ENCODE measurements at regions not wholly inside any gene's neighbourhood (a gene's known extent, or its start where the extent isn't known, plus 50 kb on each side); places are given as distances from the start of the nearest gene placed in this dataset.

GRCh38 chr7:122198581-122198980 lies 54.5 kb upstream of the AASS start:
- POLR2A ChIA-PET (ENCODE audit: partially characterized antibody), result interaction anchor here (0.6 to 0.8 kb wide), 2 partner anchors 59 to 116 kb away, joined by 3 read pairs; no protein-coding TSS in a partner anchor
- H2AK5ac ChIP-seq (ENCODE audit: low read depth, low read length), result no peak overlapping the region
- H3K18ac ChIP-seq (ENCODE audit: extremely low read depth, low read length), result no peak overlapping the region
- no peak overlapping the region for H4K8ac ChIP-seq (ENCODE audit: extremely low read depth, insufficient read depth, low read length)
- H2BK120ac ChIP-seq (replicated peaks; ENCODE audit: low read depth, low read length), result no peak overlapping the region
- H3K27me3 ChIP-seq (replicated peaks in 1 of 4; ENCODE audit: control insufficient read depth in 3 of 4, extremely low read depth in 1 of 4, insufficient read depth in 3 of 4, low read length in 3 of 4), result no peaks in the 10 kb centered on the region
- no peak overlapping the region for H4K91ac ChIP-seq (replicated peaks; ENCODE audit: insufficient read length, low read length)
- DNase-seq (ENCODE audit: low read depth in 1 of 2, low spot score in 2 of 2), result no peak
- H3K79me2 ChIP-seq (ENCODE audit: control insufficient read depth in 1 of 2, insufficient read depth in 2 of 2, low read length in 2 of 2), result no peaks in the 10 kb centered on the region
- H3K27ac ChIP-seq (ENCODE audit: low read depth, low read length), result no peak overlapping the region
- H2BK5ac ChIP-seq (ENCODE audit: low read depth, low read length), result no peak overlapping the region
- H3K79me1 ChIP-seq (ENCODE audit: low read depth, low read length), result no peaks in the 10 kb centered on the region
- H3K9ac ChIP-seq (replicated peaks in 1 of 4; ENCODE audit: extremely low read depth in 1 of 4, low read depth in 3 of 4, low read length in 3 of 4), result no peak overlapping the region
- H3K4ac ChIP-seq (replicated peaks; ENCODE audit: insufficient read length, low read depth, low read length), result no peak overlapping the region
- no peak overlapping the region for H3K14ac ChIP-seq (ENCODE audit: insufficient read length)
- H3K9me3 ChIP-seq (ENCODE audit: insufficient read depth in 2 of 2, low read depth in 1 of 2, low read length in 1 of 2), result no peaks in the 10 kb centered on the region
- H3K4me2 ChIP-seq (ENCODE audit: insufficient read depth in 1 of 2, low read depth in 2 of 2, low read length in 2 of 2), result no peak overlapping the region
- H3K56ac ChIP-seq (replicated peaks; ENCODE audit: insufficient read length, low read depth, low read length), result no peak overlapping the region
- no peak for FAIRE-seq
- H3K4me1 ChIP-seq (replicated peaks in 1 of 4; ENCODE audit: control insufficient read depth in 3 of 4, insufficient read depth in 4 of 4, low read length in 3 of 4), result no peaks in the 10 kb centered on the region; a peak in 1 of 7 replicates
- no peak overlapping the region for H2BK20ac ChIP-seq (ENCODE audit: low read length)
- no peaks in the 10 kb centered on the region; the same call in 1 of the 2 replicates for H3K23me2 ChIP-seq (ENCODE audit: low read depth, low read length)
- no peaks in the 10 kb centered on the region for H4K20me1 ChIP-seq (replicated peaks in 1 of 2; ENCODE audit: control insufficient read depth in 1 of 2, insufficient read depth in 2 of 2, low read length in 2 of 2)
- H3K36me3 ChIP-seq (ENCODE audit: control insufficient read depth in 2 of 4, insufficient read depth in 4 of 4, low read length in 3 of 4), result no peaks in the 10 kb centered on the region
- no peak overlapping the region for H2BK12ac ChIP-seq (ENCODE audit: low read depth, low read length)
- H2AFZ ChIP-seq (ENCODE audit: low read length), result no peak overlapping the region
- H3K4me3 ChIP-seq (ENCODE audit: extremely low read depth in 1 of 4, insufficient read depth in 2 of 4, low read depth in 3 of 4, low read length in 4 of 4), result no peak overlapping the region
- H4K5ac ChIP-seq (ENCODE audit: insufficient read length, low read depth, low read length), result no peak overlapping the region
- CTCF ChIA-PET (ENCODE audit: partially characterized antibody), result interaction anchor here (1.0 kb wide), 1 partner anchor 20 kb away, joined by 4 read pairs; no protein-coding TSS in a partner anchor
- 90% methylated on average over 1 of the region's 1 CpG; no CpG with 5 or more reads in 1 of the 2 experiments for WGBS, 2 experiments (ENCODE audit: extremely low coverage in 1 of 2, insufficient coverage in 1 of 2, insufficient read length in 1 of 2, insufficient replicate concordance in 2 of 2, low coverage in 1 of 2, low lambda C conversion rate in 2 of 2, missing lambda C conversion rate in 1 of 2)
- H3K23ac ChIP-seq (ENCODE audit: insufficient read length), result no peak overlapping the region
- no peak overlapping the region for H2BK15ac ChIP-seq (ENCODE audit: low read length)
- no peak for TF ChIP-seq RBBP5 (IDR thresholded peaks at IDR 0.05; ENCODE audit: borderline replicate concordance, low read depth, low read length)
- no peak for TF ChIP-seq E2F6 (IDR thresholded peaks at IDR 0.05)
- no peak for TF ChIP-seq CHD2 (IDR thresholded peaks at IDR 0.05; ENCODE audit: low read length)
- TF ChIP-seq SP1 (IDR thresholded peaks at IDR 0.05; ENCODE audit: low read depth, low read length), result no peak
- TF ChIP-seq YY1 (IDR thresholded peaks at IDR 0.05; ENCODE audit: low read depth, low read length), result no peak
- TF ChIP-seq FOSL1 (IDR thresholded peaks at IDR 0.05; ENCODE audit: insufficient read depth, low read depth, low read length), result no peak
- TF ChIP-seq CREB1 (IDR thresholded peaks at IDR 0.05), result no peak
- TF ChIP-seq, protein P1, sequence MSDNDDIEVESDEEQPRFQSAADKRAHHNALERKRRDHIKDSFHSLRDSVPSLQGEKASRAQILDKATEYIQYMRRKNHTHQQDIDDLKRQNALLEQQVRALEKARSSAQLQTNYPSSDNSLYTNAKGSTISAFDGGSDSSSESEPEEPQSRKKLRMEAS (IDR thresholded peaks at IDR 0.05), result no peak
- TF ChIP-seq, protein P2, sequence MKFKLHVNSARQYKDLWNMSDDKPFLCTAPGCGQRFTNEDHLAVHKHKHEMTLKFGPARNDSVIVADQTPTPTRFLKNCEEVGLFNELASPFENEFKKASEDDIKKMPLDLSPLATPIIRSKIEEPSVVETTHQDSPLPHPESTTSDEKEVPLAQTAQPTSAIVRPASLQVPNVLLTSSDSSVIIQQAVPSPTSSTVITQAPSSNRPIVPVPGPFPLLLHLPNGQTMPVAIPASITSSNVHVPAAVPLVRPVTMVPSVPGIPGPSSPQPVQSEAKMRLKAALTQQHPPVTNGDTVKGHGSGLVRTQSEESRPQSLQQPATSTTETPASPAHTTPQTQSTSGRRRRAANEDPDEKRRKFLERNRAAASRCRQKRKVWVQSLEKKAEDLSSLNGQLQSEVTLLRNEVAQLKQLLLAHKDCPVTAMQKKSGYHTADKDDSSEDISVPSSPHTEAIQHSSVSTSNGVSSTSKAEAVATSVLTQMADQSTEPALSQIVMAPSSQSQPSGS (IDR thresholded peaks at IDR 0.05; ENCODE audit: low read length), result no peak
